ENCODE measurements at regions not wholly inside any gene's neighbourhood (a gene's known extent, or its start where the extent isn't known, plus 50 kb on each side); places are given as distances from the start of the nearest gene placed in this dataset.

GRCh38 chr11:39678996-39679395, 1780.5 kb downstream of the LRRC4C start:
- TF ChIP-seq TAF1 (IDR thresholded peaks at IDR 0.05; ENCODE audit: borderline replicate concordance, insufficient read depth, low read length) (no peak), SIN3A (IDR thresholded peaks at IDR 0.05; ENCODE audit: borderline replicate concordance, insufficient read depth, low read length) (no peak), POLR2AphosphoS5 (IDR thresholded peaks at IDR 0.05; ENCODE audit: low read depth, low read length) (no peak), FOXP2 (optimal IDR thresholded peaks at IDR 0.05; ENCODE audit: borderline replicate concordance, extremely low read depth, extremely low read length, insufficient read depth) (no peak), REST (IDR thresholded peaks at IDR 0.05; ENCODE audit: insufficient read depth in 1 of 2, low read depth in 2 of 2, low read length in 2 of 2) (no peak)

- TF ChIP-seq SIN3A (IDR thresholded peaks at IDR 0.05; ENCODE audit: borderline replicate concordance, insufficient read depth, low read length) = no peak
- TF ChIP-seq REST (IDR thresholded peaks at IDR 0.05; ENCODE audit: insufficient read depth in 1 of 2, low read depth in 2 of 2, low read length in 2 of 2) = no peak
- no peak for TF ChIP-seq FOXP2 (optimal IDR thresholded peaks at IDR 0.05; ENCODE audit: borderline replicate concordance, extremely low read depth, extremely low read length, insufficient read depth)
- no peak for TF ChIP-seq TAF1 (IDR thresholded peaks at IDR 0.05; ENCODE audit: borderline replicate concordance, insufficient read depth, low read length)
- TF ChIP-seq POLR2AphosphoS5 (IDR thresholded peaks at IDR 0.05; ENCODE audit: low read depth, low read length) = no peak
Measured at GRCh38 chr11:39675171-39675570, 1784.3 kb downstream of the LRRC4C start.

GRCh38 chr11:39674761-39675160, 1784.7 kb downstream of the LRRC4C start:
- no peak for TF ChIP-seq FOXP2 (optimal IDR thresholded peaks at IDR 0.05; ENCODE audit: borderline replicate concordance, extremely low read depth, extremely low read length, insufficient read depth)
- no peak for TF ChIP-seq POLR2AphosphoS5 (IDR thresholded peaks at IDR 0.05; ENCODE audit: low read depth, low read length)
- TF ChIP-seq REST (IDR thresholded peaks at IDR 0.05; ENCODE audit: insufficient read depth in 1 of 2, low read depth in 2 of 2, low read length in 2 of 2) = no peak
- no peak for TF ChIP-seq TAF1 (IDR thresholded peaks at IDR 0.05; ENCODE audit: borderline replicate concordance, insufficient read depth, low read length)
- TF ChIP-seq SIN3A (IDR thresholded peaks at IDR 0.05; ENCODE audit: borderline replicate concordance, insufficient read depth, low read length) = no peak

- TF ChIP-seq TAF1 (IDR thresholded peaks at IDR 0.05; ENCODE audit: borderline replicate concordance, insufficient read depth, low read length) (no peak), SIN3A (IDR thresholded peaks at IDR 0.05; ENCODE audit: borderline replicate concordance, insufficient read depth, low read length) (no peak), REST (IDR thresholded peaks at IDR 0.05; ENCODE audit: insufficient read depth in 1 of 2, low read depth in 2 of 2, low read length in 2 of 2) (no peak), FOXP2 (optimal IDR thresholded peaks at IDR 0.05; ENCODE audit: borderline replicate concordance, extremely low read depth, extremely low read length, insufficient read depth) (no peak), POLR2AphosphoS5 (IDR thresholded peaks at IDR 0.05; ENCODE audit: low read depth, low read length) (no peak)
Measured at GRCh38 chr11:39674024-39674423, 1785.4 kb downstream of the LRRC4C start.

- TF ChIP-seq TAF1 (IDR thresholded peaks at IDR 0.05; ENCODE audit: borderline replicate concordance, insufficient read depth, low read length) = no peak
- TF ChIP-seq POLR2AphosphoS5 (IDR thresholded peaks at IDR 0.05; ENCODE audit: low read depth, low read length) = no peak
- no peak for TF ChIP-seq REST (IDR thresholded peaks at IDR 0.05; ENCODE audit: insufficient read depth in 1 of 2, low read depth in 2 of 2, low read length in 2 of 2)
- TF ChIP-seq SIN3A (IDR thresholded peaks at IDR 0.05; ENCODE audit: borderline replicate concordance, insufficient read depth, low read length) = no peak
- TF ChIP-seq FOXP2 (optimal IDR thresholded peaks at IDR 0.05; ENCODE audit: borderline replicate concordance, extremely low read depth, extremely low read length, insufficient read depth) = no peak
Measured at GRCh38 chr11:39668640-39669039, 1790.8 kb downstream of the LRRC4C start.
